HEK293 (cell line): ENCODE measurements at regions not wholly inside any gene's neighbourhood (a gene's known extent, or its start where the extent isn't known, plus 50 kb on each side); places are given as distances from the start of the nearest gene placed in this dataset.

ENCODE experiments used
- CTCF ChIA-PET: fragments of 350-600 bp; formaldehyde crosslinking; extraction: SDS; loops from one replicate; lab custom pipeline; 2021; ENCODE audit warnings: antibody characterized with exemption; lab: Yijun Ruan, JAX
- POLR2A ChIA-PET: fragments of 300-600 bp; formaldehyde crosslinking; extraction: SDS; loops from one replicate; lab custom pipeline; 2020; ENCODE audit warnings: antibody characterized with exemption, inconsistent platforms; lab: Yijun Ruan, JAX
- H3K27ac ChIP-seq: fragments of 200-500 bp; sonication (Bioruptor generic); 2 replicates; pipeline ENCODE4 v1.5.1; 2014; ENCODE audit warnings: low read depth, low read length, control low read depth, inconsistent platforms; ENCODE audit errors: extremely low read depth
- H3K36me3 ChIP-seq, 2 experiments: fragments of 200-500 bp in 1 of 2; sonication (Bioruptor generic) in 1 of 2; 1 replicate in 1 of 2; 2 replicates in 1 of 2; pipeline ENCODE4 v1.5.1; 2014 to 2017; ENCODE audit warnings: inconsistent platforms in 2 of 2, low read length in 2 of 2; ENCODE audit not compliant: control insufficient read depth in 2 of 2, insufficient read depth in 1 of 2
- H3K4me1 ChIP-seq: fragments of 200-500 bp; sonication (Bioruptor generic); 2 replicates; pipeline ENCODE4 v1.5.1; 2014; ENCODE audit warnings: mild to moderate bottlenecking, low read length, inconsistent platforms; ENCODE audit not compliant: control insufficient read depth, insufficient read depth
- H3K4me3 ChIP-seq: 2 replicates; pipeline ENCODE4 v1.5.1; 2011; ENCODE audit warnings: low read depth, mild to moderate bottlenecking, control low read depth, low read length, moderate library complexity
- H3K9me3 ChIP-seq: fragments of 200-500 bp; sonication (Bioruptor generic); 2 replicates; pipeline ENCODE4 v1.5.1; 2014; ENCODE audit warnings: low read depth, low read length, inconsistent platforms; ENCODE audit not compliant: control insufficient read depth, insufficient read depth
- AEBP2 ChIP-seq: fragments of 450-650 bp; formaldehyde crosslinking; IDR thresholded peaks from 2 replicates; pipeline ENCODE4 v1.5.1; 2016; ENCODE audit warnings: missing biosample characterization, missing genetic modification characterization, borderline replicate concordance
- KLF1 ChIP-seq: fragments of 450-650 bp; formaldehyde crosslinking; IDR thresholded peaks from 2 replicates; pipeline ENCODE4 v1.5.1; 2016; ENCODE audit warnings: missing biosample characterization, missing genetic modification characterization
- MYNN ChIP-seq: fragments of 450-650 bp; formaldehyde crosslinking; IDR thresholded peaks from 2 replicates; pipeline ENCODE4 v1.5.1; 2016; ENCODE audit warnings: missing biosample characterization, missing genetic modification characterization, borderline replicate concordance
- SCRT2 ChIP-seq: fragments of 450-650 bp; formaldehyde crosslinking; IDR thresholded peaks from 2 replicates; pipeline ENCODE4 v1.5.1; 2016; ENCODE audit warnings: missing biosample characterization, missing genetic modification characterization
- TSHZ1 ChIP-seq: fragments of 450-650 bp; formaldehyde crosslinking; IDR thresholded peaks from 2 replicates; pipeline ENCODE4 v1.5.1; 2016; ENCODE audit warnings: missing biosample characterization, missing genetic modification characterization, borderline replicate concordance
- ZBTB10 ChIP-seq: fragments of 450-650 bp; formaldehyde crosslinking; IDR thresholded peaks from 2 replicates; pipeline ENCODE4 v1.5.1; 2016; ENCODE audit warnings: missing biosample characterization, missing genetic modification characterization
- ZBTB17 ChIP-seq: fragments of 450-650 bp; formaldehyde crosslinking; IDR thresholded peaks from 2 replicates; pipeline ENCODE4 v1.5.1; 2016; ENCODE audit warnings: missing biosample characterization, missing genetic modification characterization
- ZNF169 ChIP-seq: fragments of 450-650 bp; formaldehyde crosslinking; IDR thresholded peaks from 2 replicates; pipeline ENCODE4 v1.5.1; 2016; ENCODE audit warnings: missing biosample characterization, missing genetic modification characterization
- ZNF214 ChIP-seq: fragments of 450-650 bp; formaldehyde crosslinking; IDR thresholded peaks from 2 replicates; pipeline ENCODE4 v1.5.1; 2017; ENCODE audit warnings: missing biosample characterization, mild to moderate bottlenecking, missing genetic modification characterization, borderline replicate concordance
- ZNF239 ChIP-seq: fragments of 450-650 bp; formaldehyde crosslinking; IDR thresholded peaks from 2 replicates; pipeline ENCODE4 v1.5.1; 2016; ENCODE audit warnings: missing biosample characterization, missing genetic modification characterization
- ZNF266 ChIP-seq: fragments of 450-650 bp; formaldehyde crosslinking; IDR thresholded peaks from 2 replicates; pipeline ENCODE4 v1.5.1; 2016; ENCODE audit warnings: missing biosample characterization, missing genetic modification characterization, low read depth
- ZNF404 ChIP-seq: fragments of 450-650 bp; formaldehyde crosslinking; IDR thresholded peaks from 2 replicates; pipeline ENCODE4 v1.5.1; 2017; ENCODE audit warnings: missing biosample characterization, missing genetic modification characterization
- ZNF529 ChIP-seq: fragments of 450-650 bp; formaldehyde crosslinking; IDR thresholded peaks from 2 replicates; pipeline ENCODE4 v1.5.1; 2017; ENCODE audit warnings: missing genetic modification characterization, missing biosample characterization; ENCODE audit not compliant: insufficient replicate concordance
- ZNF544 ChIP-seq: fragments of 450-650 bp; formaldehyde crosslinking; IDR thresholded peaks from 2 replicates; pipeline ENCODE4 v1.5.0; 2017; ENCODE audit warnings: missing biosample characterization, missing genetic modification characterization
- ZNF548 ChIP-seq: fragments of 450-650 bp; formaldehyde crosslinking; IDR thresholded peaks from 2 replicates; pipeline ENCODE4 v1.5.1; 2016; ENCODE audit warnings: missing biosample characterization, missing genetic modification characterization
- TF ChIP-seq, protein P1 (sequence below): fragments of 450-650 bp; formaldehyde crosslinking; IDR thresholded peaks from 2 replicates; pipeline ENCODE4 v1.5.1; 2017; ENCODE audit warnings: missing biosample characterization, missing genetic modification characterization
- TF ChIP-seq, protein P2 (sequence below): fragments of 450-650 bp; formaldehyde crosslinking; IDR thresholded peaks from 2 replicates; pipeline ENCODE4 v1.5.1; 2016; ENCODE audit warnings: missing biosample characterization, missing genetic modification characterization, borderline replicate concordance

DNA sequence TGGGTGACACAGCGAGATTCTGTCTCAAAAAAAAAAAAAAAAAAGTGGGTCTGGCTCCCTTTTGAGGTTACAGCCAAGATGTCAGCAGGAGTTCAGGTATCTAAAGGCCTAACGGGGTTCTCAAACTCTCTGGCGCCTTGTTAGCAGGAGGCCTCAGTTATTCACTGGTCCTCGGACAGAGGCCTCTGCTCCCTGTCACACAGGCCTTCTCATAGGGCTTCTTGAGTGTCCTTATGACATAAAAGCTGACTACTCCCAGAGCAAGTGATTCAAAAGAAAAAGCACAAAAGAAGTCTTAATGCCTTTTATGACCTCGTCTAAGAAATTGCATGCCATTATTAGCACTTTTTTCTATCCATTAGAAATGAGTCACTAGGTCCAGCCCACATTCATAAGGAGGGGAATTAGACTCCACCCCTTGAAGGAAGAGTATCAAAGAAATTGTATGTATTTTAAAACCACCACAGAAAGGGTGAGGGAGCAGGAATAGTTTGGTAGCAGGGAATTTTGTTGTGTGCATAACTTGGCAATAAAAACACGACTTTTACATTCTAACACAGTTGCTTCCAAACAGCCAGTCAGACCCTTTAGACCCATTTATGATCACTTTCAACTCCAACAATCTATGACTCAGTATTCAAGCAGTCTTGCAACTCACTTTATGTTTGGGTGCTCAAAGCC lies 90.3 kb downstream of the MEX3B start:
- ChIA-PET CTCF (no interaction called here), POLR2A (no interaction called here)
- H3K27ac ChIP-seq, result no peak overlapping the region

More for the DNA sequence above, 90.3 kb downstream of the MEX3B start:
- H3K9me3 ChIP-seq, result no peaks in the 10 kb centered on the region
- TF ChIP-seq ZNF266 (tag by site-specific recombination) (no peak), ZNF214 (no peak), ZNF169 (tag by site-specific recombination) (no peak), AEBP2 (tag by site-specific recombination) (no peak), KLF1 (tag by site-specific recombination) (no peak), ZBTB10 (tag by site-specific recombination) (no peak), MYNN (tag by site-specific recombination) (no peak), SCRT2 (tag by site-specific recombination) (no peak), ZBTB17 (tag by site-specific recombination) (no peak), ZNF529 (tag by site-specific recombination) (no peak), ZNF404 (tag by site-specific recombination) (no peak), ZNF544 (tag by site-specific recombination) (no peak), TSHZ1 (tag by site-specific recombination) (no peak), ZNF548 (tag by site-specific recombination) (no peak), ZNF239 (tag by site-specific recombination) (no peak)
- TF ChIP-seq, protein P1, sequence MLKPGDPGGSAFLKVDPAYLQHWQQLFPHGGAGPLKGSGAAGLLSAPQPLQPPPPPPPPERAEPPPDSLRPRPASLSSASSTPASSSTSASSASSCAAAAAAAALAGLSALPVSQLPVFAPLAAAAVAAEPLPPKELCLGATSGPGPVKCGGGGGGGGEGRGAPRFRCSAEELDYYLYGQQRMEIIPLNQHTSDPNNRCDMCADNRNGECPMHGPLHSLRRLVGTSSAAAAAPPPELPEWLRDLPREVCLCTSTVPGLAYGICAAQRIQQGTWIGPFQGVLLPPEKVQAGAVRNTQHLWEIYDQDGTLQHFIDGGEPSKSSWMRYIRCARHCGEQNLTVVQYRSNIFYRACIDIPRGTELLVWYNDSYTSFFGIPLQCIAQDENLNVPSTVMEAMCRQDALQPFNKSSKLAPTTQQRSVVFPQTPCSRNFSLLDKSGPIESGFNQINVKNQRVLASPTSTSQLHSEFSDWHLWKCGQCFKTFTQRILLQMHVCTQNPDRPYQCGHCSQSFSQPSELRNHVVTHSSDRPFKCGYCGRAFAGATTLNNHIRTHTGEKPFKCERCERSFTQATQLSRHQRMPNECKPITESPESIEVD, result no peak
- TF ChIP-seq, protein P2, sequence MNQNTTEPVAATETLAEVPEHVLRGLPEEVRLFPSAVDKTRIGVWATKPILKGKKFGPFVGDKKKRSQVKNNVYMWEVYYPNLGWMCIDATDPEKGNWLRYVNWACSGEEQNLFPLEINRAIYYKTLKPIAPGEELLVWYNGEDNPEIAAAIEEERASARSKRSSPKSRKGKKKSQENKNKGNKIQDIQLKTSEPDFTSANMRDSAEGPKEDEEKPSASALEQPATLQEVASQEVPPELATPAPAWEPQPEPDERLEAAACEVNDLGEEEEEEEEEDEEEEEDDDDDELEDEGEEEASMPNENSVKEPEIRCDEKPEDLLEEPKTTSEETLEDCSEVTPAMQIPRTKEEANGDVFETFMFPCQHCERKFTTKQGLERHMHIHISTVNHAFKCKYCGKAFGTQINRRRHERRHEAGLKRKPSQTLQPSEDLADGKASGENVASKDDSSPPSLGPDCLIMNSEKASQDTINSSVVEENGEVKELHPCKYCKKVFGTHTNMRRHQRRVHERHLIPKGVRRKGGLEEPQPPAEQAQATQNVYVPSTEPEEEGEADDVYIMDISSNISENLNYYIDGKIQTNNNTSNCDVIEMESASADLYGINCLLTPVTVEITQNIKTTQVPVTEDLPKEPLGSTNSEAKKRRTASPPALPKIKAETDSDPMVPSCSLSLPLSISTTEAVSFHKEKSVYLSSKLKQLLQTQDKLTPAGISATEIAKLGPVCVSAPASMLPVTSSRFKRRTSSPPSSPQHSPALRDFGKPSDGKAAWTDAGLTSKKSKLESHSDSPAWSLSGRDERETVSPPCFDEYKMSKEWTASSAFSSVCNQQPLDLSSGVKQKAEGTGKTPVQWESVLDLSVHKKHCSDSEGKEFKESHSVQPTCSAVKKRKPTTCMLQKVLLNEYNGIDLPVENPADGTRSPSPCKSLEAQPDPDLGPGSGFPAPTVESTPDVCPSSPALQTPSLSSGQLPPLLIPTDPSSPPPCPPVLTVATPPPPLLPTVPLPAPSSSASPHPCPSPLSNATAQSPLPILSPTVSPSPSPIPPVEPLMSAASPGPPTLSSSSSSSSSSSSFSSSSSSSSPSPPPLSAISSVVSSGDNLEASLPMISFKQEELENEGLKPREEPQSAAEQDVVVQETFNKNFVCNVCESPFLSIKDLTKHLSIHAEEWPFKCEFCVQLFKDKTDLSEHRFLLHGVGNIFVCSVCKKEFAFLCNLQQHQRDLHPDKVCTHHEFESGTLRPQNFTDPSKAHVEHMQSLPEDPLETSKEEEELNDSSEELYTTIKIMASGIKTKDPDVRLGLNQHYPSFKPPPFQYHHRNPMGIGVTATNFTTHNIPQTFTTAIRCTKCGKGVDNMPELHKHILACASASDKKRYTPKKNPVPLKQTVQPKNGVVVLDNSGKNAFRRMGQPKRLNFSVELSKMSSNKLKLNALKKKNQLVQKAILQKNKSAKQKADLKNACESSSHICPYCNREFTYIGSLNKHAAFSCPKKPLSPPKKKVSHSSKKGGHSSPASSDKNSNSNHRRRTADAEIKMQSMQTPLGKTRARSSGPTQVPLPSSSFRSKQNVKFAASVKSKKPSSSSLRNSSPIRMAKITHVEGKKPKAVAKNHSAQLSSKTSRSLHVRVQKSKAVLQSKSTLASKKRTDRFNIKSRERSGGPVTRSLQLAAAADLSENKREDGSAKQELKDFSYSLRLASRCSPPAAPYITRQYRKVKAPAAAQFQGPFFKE (tag by site-specific recombination), result no peak
- TF ChIP-seq, all 188 proteins: peak for 0
- Histone ChIP-seq H3K4me3 (no peak overlapping the region), H3K36me3 (no peaks in the 10 kb centered on the region), H3K4me1 (peaks cover 11% of the 10 kb centered on the region)
